ENCODE measurements at regions not wholly inside any gene's neighbourhood (a gene's known extent, or its start where the extent isn't known, plus 50 kb on each side); places are given as distances from the start of the nearest gene placed in this dataset.

DNA sequence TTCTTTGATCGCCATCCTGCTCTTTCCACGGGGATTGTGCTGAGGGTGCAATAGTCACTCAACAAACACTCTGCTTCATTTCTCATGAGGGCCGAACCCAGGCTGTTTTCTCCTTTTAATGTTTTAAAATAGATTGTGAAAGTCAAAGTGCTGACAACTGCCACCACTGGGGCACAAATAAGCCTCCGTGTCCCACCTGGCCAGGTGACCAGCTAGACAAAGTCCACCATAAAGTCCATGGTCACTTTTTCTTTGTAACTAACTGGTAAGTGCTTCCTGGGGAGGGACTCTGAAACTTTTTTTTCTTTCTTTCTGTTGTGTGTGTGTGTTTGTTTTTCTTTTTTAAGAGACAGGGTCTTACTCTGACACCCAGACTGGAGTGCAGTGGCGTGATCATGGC lies 219.8 kb downstream of the LY86 start:
- ATAC-seq (no peak), DNase-seq (no peak)

GRCh38 chr6:6808915-6809314 lies 220.4 kb downstream of the LY86 start:
- DNase-seq, result no peak
- H3K9me3 ChIP-seq, result no peaks in the 10 kb centered on the region
- intact Hi-C loops (cut with DNase I, micrococcal nuclease), result no loop called here
- no peak overlapping the region for H3K4me3 ChIP-seq
- peaks cover 7% of the 10 kb centered on the region for H3K4me1 ChIP-seq (ENCODE audit: low read depth)
- no peak for ATAC-seq
- H3K36me3 ChIP-seq (ENCODE audit: low read depth), result no peaks in the 10 kb centered on the region
- TF ChIP-seq, protein P1, sequence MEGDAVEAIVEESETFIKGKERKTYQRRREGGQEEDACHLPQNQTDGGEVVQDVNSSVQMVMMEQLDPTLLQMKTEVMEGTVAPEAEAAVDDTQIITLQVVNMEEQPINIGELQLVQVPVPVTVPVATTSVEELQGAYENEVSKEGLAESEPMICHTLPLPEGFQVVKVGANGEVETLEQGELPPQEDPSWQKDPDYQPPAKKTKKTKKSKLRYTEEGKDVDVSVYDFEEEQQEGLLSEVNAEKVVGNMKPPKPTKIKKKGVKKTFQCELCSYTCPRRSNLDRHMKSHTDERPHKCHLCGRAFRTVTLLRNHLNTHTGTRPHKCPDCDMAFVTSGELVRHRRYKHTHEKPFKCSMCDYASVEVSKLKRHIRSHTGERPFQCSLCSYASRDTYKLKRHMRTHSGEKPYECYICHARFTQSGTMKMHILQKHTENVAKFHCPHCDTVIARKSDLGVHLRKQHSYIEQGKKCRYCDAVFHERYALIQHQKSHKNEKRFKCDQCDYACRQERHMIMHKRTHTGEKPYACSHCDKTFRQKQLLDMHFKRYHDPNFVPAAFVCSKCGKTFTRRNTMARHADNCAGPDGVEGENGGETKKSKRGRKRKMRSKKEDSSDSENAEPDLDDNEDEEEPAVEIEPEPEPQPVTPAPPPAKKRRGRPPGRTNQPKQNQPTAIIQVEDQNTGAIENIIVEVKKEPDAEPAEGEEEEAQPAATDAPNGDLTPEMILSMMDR (IDR thresholded peaks at IDR 0.05), result no peak

More for the DNA sequence above, 219.8 kb downstream of the LY86 start:
- Histone ChIP-seq H3K9me3 (no peaks in the 10 kb centered on the region), H3K4me1 (ENCODE audit: low read depth) (peaks cover 7% of the 10 kb centered on the region), H3K4me3 (no peak overlapping the region), H3K36me3 (ENCODE audit: low read depth) (no peaks in the 10 kb centered on the region)
- intact Hi-C loops (cut with DNase I, micrococcal nuclease), result no loop called here
- TF ChIP-seq, protein P1 (IDR thresholded peaks at IDR 0.05), result no peak

- peaks cover 7% of the 10 kb centered on the region for H3K4me1 ChIP-seq (ENCODE audit: low read depth)
- no peak for DNase-seq
- H3K9me3 ChIP-seq, result no peaks in the 10 kb centered on the region
- intact Hi-C loops (cut with DNase I, micrococcal nuclease), result loop anchor here in 1 of 2 donors (5.0 kb wide), 1 partner anchor 432 kb away; no protein-coding TSS in a partner anchor
- no peaks in the 10 kb centered on the region for H3K36me3 ChIP-seq (ENCODE audit: low read depth)
- no peak overlapping the region for H3K4me3 ChIP-seq
- ATAC-seq, result peak; percentile 15
- TF ChIP-seq, protein P1 (IDR thresholded peaks at IDR 0.05), result no peak
Measured at GRCh38 chr6:6810727-6811126, 222.2 kb downstream of the LY86 start.

DNA sequence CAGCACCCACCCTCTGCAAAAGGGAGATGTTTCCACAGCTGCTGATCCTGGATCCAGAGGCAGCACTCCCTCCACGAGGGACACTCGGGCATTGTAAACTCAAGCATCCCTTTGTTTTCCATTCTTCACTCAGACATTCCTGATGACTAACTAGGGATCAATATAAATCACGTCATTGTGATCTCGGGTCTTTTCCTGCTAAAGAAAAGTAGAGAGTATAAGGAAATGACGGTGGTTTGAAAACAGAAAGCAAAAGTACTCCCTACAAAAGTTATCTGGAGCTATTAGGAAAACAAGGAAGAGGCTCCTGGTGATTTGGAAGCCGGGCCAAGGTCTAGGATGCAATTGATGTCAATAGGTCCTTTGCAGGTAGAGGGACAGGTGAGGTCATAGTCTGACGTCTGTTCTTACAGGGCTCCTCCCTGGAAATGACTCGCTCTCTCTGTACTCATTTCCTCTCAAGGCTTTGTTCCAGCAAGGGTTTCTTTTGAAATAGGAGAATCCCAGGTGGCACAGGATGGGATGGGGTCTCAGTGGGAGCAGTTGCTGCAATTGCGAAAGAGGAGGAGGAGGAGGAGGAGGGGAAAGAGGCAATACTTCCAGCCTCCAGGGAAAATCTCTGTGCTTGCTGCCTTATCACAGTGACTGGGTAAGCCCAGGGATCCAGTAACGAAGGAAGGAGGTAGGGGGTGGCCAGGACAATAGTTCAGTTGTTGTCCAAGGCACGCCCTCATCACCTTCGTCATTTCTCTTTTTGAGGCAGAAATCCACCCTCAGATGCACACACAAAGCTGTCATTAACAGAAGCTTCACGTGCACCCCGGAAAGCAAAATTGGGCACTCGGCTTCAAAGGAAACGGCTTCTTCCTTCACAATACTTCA lies 222.8 kb downstream of the LY86 start:
- intact Hi-C loops (cut with DNase I, micrococcal nuclease), result loop anchor here in 1 of 2 donors (5.0 kb wide), 1 partner anchor 431 kb away; no protein-coding TSS in a partner anchor
- Histone ChIP-seq H3K36me3 (ENCODE audit: low read depth) (no peaks in the 10 kb centered on the region), H3K4me3 (no peak overlapping the region), H3K9me3 (no peaks in the 10 kb centered on the region), H3K4me1 (ENCODE audit: low read depth) (peaks cover 7% of the 10 kb centered on the region)
- ATAC-seq, result peak; percentile 96
- peak in 2 of 3 donors; percentile 53 to 83 for DNase-seq
- TF ChIP-seq, protein P1 (IDR thresholded peaks at IDR 0.05), result no peak

DNA sequence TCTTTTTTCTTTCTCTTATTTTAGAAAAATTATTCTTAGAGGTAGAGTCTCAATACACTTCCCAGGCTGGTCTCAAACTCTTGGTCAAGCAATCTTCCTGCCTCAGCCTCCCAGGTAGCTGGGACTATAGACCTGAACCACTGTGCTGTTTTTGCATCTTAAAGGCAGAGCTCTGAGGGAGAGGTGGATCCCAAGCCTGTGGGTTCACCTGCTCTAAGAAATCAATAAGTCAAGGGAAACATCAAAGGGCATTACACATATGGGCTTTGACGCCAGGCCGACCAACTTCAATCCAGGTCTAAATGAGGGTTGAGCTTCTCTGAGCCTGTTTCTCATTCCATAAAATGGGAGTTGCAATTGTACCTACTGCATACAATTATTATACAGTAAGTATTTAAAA lies 223.9 kb downstream of the LY86 start:
- Histone ChIP-seq H3K36me3 (ENCODE audit: low read depth) (no peaks in the 10 kb centered on the region), H3K4me1 (ENCODE audit: low read depth) (peaks cover 7% of the 10 kb centered on the region), H3K4me3 (no peak overlapping the region), H3K9me3 (no peaks in the 10 kb centered on the region)
- DNase-seq (no peak), ATAC-seq (no peak)
- intact Hi-C loops (cut with DNase I, micrococcal nuclease), result loop anchor here in 1 of 2 donors (5.0 kb wide), 1 partner anchor 430 kb away; no protein-coding TSS in a partner anchor
- TF ChIP-seq, protein P1 (IDR thresholded peaks at IDR 0.05), result no peak
